Colonic mucosa (tissue), 4 donors: ENCODE measurements at regions not wholly inside any gene's neighbourhood (a gene's known extent, or its start where the extent isn't known, plus 50 kb on each side); places are given as distances from the start of the nearest gene placed in this dataset.

Source experiments
- DNase-seq: peaks from one replicate; pipeline ENCODE4 v3.0.0-alpha.2; 2020
- H3K27ac ChIP-seq: fragments of 200-600 bp; one replicate; pipeline ENCODE4 v1.8.0; 2021
- H3K27me3 ChIP-seq: fragments of 200-600 bp; one replicate; pipeline ENCODE4 v1.8.0; 2021
- H3K36me3 ChIP-seq: fragments of 200-600 bp; one replicate; pipeline ENCODE4 v1.8.0; 2021
- H3K4me1 ChIP-seq: fragments of 200-600 bp; one replicate; pipeline ENCODE4 v1.8.0; 2021; ENCODE audit warnings: mild to moderate bottlenecking
- H3K4me3 ChIP-seq: fragments of 200-600 bp; one replicate; pipeline ENCODE4 v1.8.0; 2021
- H3K9ac ChIP-seq, 2 donors: one replicate each; pipeline ENCODE4 v1.7.0; 2013; ENCODE audit warnings: control low read depth in 2 of 2, low read depth in 2 of 2, low read length in 2 of 2
- H3K9me3 ChIP-seq: fragments of 200-600 bp; one replicate; pipeline ENCODE4 v1.8.0; 2021
- intact Hi-C: fragments of 100-400 bp; cut with DNase I; formaldehyde crosslinking; loops from one replicate; pipeline ENCODE4 v1.14.1; 2022
- TF ChIP-seq, protein P1 (sequence below): fragments of 200-600 bp; IDR thresholded peaks from one replicate; pipeline ENCODE4 v1.8.0; 2022; ENCODE audit warnings: antibody characterized with exemption, mild to moderate bottlenecking
- donor health status: healthy.
- donor health status: DM: no; HTN: no; CAD: no.
- donor health status: DM: no; HTN: no; CAD: no.

- Histone ChIP-seq H3K4me3 (no peak overlapping the region), H3K9ac (no peak overlapping the region), H3K9me3 (no peaks in the 10 kb centered on the region), H3K4me1 (no peaks in the 10 kb centered on the region), H3K27ac (no peak overlapping the region), H3K27me3 (no peaks in the 10 kb centered on the region), H3K36me3 (no peaks in the 10 kb centered on the region)
- TF ChIP-seq, protein P1, sequence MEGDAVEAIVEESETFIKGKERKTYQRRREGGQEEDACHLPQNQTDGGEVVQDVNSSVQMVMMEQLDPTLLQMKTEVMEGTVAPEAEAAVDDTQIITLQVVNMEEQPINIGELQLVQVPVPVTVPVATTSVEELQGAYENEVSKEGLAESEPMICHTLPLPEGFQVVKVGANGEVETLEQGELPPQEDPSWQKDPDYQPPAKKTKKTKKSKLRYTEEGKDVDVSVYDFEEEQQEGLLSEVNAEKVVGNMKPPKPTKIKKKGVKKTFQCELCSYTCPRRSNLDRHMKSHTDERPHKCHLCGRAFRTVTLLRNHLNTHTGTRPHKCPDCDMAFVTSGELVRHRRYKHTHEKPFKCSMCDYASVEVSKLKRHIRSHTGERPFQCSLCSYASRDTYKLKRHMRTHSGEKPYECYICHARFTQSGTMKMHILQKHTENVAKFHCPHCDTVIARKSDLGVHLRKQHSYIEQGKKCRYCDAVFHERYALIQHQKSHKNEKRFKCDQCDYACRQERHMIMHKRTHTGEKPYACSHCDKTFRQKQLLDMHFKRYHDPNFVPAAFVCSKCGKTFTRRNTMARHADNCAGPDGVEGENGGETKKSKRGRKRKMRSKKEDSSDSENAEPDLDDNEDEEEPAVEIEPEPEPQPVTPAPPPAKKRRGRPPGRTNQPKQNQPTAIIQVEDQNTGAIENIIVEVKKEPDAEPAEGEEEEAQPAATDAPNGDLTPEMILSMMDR, result no peak
- DNase-seq, result no peak
- intact Hi-C loops, result no loop called here
Measured at GRCh38 chr11:106379265-106379664, 301.8 kb downstream of the AASDHPPT start.

DNA sequence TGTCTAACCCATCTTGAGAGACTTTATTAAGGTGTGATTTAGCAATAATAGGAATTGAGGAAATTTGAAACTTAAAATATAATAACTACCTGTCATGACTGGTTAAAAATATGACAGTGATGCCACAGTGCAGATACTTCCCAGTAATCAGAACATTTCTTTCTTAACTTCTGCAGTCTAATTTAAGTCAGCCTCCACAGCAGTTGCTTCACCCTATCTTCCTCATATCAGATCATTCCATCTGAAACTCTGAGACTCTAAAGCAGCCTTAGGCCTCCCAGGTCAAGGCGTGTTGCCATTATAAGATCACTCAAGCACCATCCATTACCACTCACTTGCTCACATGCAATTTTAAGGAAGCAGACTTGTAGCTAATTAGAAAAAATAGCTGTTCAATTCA is 302.2 kb downstream of the AASDHPPT start:
- H3K27ac ChIP-seq, result no peak overlapping the region
- no peaks in the 10 kb centered on the region for H3K36me3 ChIP-seq
- no peaks in the 10 kb centered on the region for H3K27me3 ChIP-seq
- TF ChIP-seq, protein P1, result no peak
- H3K9me3 ChIP-seq, result no peaks in the 10 kb centered on the region
- intact Hi-C loops, result no loop called here
- H3K9ac ChIP-seq, result no peak overlapping the region
- DNase-seq, result no peak
- no peak overlapping the region for H3K4me3 ChIP-seq
- no peaks in the 10 kb centered on the region for H3K4me1 ChIP-seq

GRCh38 chr11:106381895-106382294 is 304.4 kb downstream of the AASDHPPT start:
- no peak for DNase-seq
- intact Hi-C loops, result no loop called here
- Histone ChIP-seq H3K36me3 (no peaks in the 10 kb centered on the region), H3K4me3 (no peak overlapping the region), H3K4me1 (no peaks in the 10 kb centered on the region), H3K27ac (no peak overlapping the region), H3K9me3 (no peaks in the 10 kb centered on the region), H3K27me3 (no peaks in the 10 kb centered on the region), H3K9ac (no peak overlapping the region)
- TF ChIP-seq, protein P1, result no peak

GRCh38 chr11:106384429-106384828 is 307.0 kb downstream of the AASDHPPT start:
- Histone ChIP-seq H3K9ac (no peak overlapping the region), H3K9me3 (no peaks in the 10 kb centered on the region), H3K4me3 (no peak overlapping the region), H3K27ac (no peak overlapping the region), H3K4me1 (no peaks in the 10 kb centered on the region), H3K36me3 (no peaks in the 10 kb centered on the region), H3K27me3 (no peaks in the 10 kb centered on the region)
- TF ChIP-seq, protein P1, result no peak
- intact Hi-C loops, result no loop called here
- no peak for DNase-seq

- Histone ChIP-seq H3K4me1 (no peaks in the 10 kb centered on the region), H3K36me3 (no peaks in the 10 kb centered on the region), H3K9me3 (no peaks in the 10 kb centered on the region), H3K27ac (no peak overlapping the region), H3K4me3 (no peak overlapping the region), H3K9ac (no peak overlapping the region), H3K27me3 (no peaks in the 10 kb centered on the region)
- TF ChIP-seq, protein P1, result no peak
- no peak for DNase-seq
- intact Hi-C loops, result no loop called here
Measured at GRCh38 chr11:106386519-106386918, 309.1 kb downstream of the AASDHPPT start.

- no peak overlapping the region for H3K9ac ChIP-seq
- no peaks in the 10 kb centered on the region for H3K27me3 ChIP-seq
- DNase-seq, result no peak
- TF ChIP-seq, protein P1, result no peak
- no peak overlapping the region for H3K4me3 ChIP-seq
- H3K9me3 ChIP-seq, result no peaks in the 10 kb centered on the region
- H3K27ac ChIP-seq, result no peak overlapping the region
- H3K36me3 ChIP-seq, result no peaks in the 10 kb centered on the region
- intact Hi-C loops, result no loop called here
- H3K4me1 ChIP-seq, result no peaks in the 10 kb centered on the region
Measured at GRCh38 chr11:106389101-106389500, 311.6 kb downstream of the AASDHPPT start.
